Keratinocyte (primary cell): ENCODE measurements at regions not wholly inside any gene's neighbourhood (a gene's known extent, or its start where the extent isn't known, plus 50 kb on each side); places are given as distances from the start of the nearest gene placed in this dataset.

ENCODE experiments used
- DNase-seq: peaks from one replicate; pipeline ENCODE4 v3.0.0-alpha.2; 2011; ENCODE audit warnings: low read depth, missing footprints, low spot score
- FAIRE-seq: peaks from 2 replicates; lab custom pipeline; 2011; peaks lifted over from hg19 to GRCh38; lab: Jason Lieb, UNC
- H2AFZ ChIP-seq: 2 replicates; pipeline ENCODE4 v1.6.0; 2012; ENCODE audit warnings: low read length, control low read depth, inconsistent platforms; ENCODE audit not compliant: control insufficient read depth
- H3K27ac ChIP-seq: 2 replicates; pipeline ENCODE4 v1.5.1; 2011; ENCODE audit warnings: low read length; ENCODE audit not compliant: control insufficient read depth, insufficient read depth
- H3K27me3 ChIP-seq: 3 replicates; pipeline ENCODE4 v1.6.0; 2011; ENCODE audit warnings: low read length; ENCODE audit not compliant: control insufficient read depth, insufficient read depth; ENCODE audit errors: extremely low read depth
- H3K36me3 ChIP-seq, 2 experiments: 2 replicates in 1 of 2; 3 replicates in 1 of 2; pipeline ENCODE4 v1.5.1; 2011; ENCODE audit warnings: low read length in 2 of 2, mild to moderate bottlenecking in 1 of 2; ENCODE audit not compliant: control insufficient read depth in 2 of 2, insufficient read depth in 2 of 2; ENCODE audit errors: extremely low read depth in 1 of 2
- H3K4me1 ChIP-seq: 3 replicates; pipeline ENCODE4 v1.5.1; 2011; ENCODE audit warnings: low read length; ENCODE audit not compliant: control insufficient read depth, insufficient read depth; ENCODE audit errors: extremely low read depth
- H3K4me2 ChIP-seq: 3 replicates; pipeline ENCODE4 v1.6.0; 2011; ENCODE audit warnings: low read depth, low read length; ENCODE audit not compliant: control insufficient read depth, insufficient read depth; ENCODE audit errors: extremely low read depth
- H3K4me3 ChIP-seq, 3 experiments: fragments of 200-600 bp in 1 of 3; sonication (generic) in 1 of 3; 2 replicates in 2 of 3; 3 replicates in 1 of 3; pipeline ENCODE4 v1.5.1; 2011 to 2016; ENCODE audit warnings: low read length in 3 of 3, mild to moderate bottlenecking in 3 of 3, control low read depth in 2 of 3, inconsistent platforms in 1 of 3, low read depth in 1 of 3, mixed read lengths in 1 of 3, mixed run types in 1 of 3, moderate library complexity in 1 of 3; ENCODE audit not compliant: control insufficient read depth in 2 of 3, insufficient read depth in 2 of 3; ENCODE audit errors: extremely low read depth in 1 of 3
- H3K79me2 ChIP-seq: 2 replicates; pipeline ENCODE4 v1.6.0; 2012; ENCODE audit warnings: low read length; ENCODE audit not compliant: control insufficient read depth, insufficient read depth
- H3K9ac ChIP-seq: 3 replicates; pipeline ENCODE4 v1.6.0; 2011; ENCODE audit warnings: low read length; ENCODE audit not compliant: control insufficient read depth, insufficient read depth; ENCODE audit errors: extremely low read depth
- H3K9me1 ChIP-seq: 3 replicates; pipeline ENCODE4 v1.6.0; 2011; ENCODE audit warnings: low read length; ENCODE audit not compliant: control insufficient read depth, insufficient read depth; ENCODE audit errors: extremely low read depth
- H3K9me3 ChIP-seq: 2 replicates; pipeline ENCODE4 v1.5.1; 2012; ENCODE audit warnings: low read depth, low read length; ENCODE audit not compliant: control insufficient read depth
- H4K20me1 ChIP-seq: 3 replicates; pipeline ENCODE4 v1.6.0; 2011; ENCODE audit warnings: low read length; ENCODE audit not compliant: control insufficient read depth, insufficient read depth; ENCODE audit errors: extremely low read depth
- EZH2 ChIP-seq: IDR thresholded peaks from one replicate; pipeline ENCODE4 v1.6.1; 2012; ENCODE audit warnings: inconsistent platforms, mild to moderate bottlenecking, low read length, moderate library complexity
- dilution Hi-C: fragments of 300-500 bp; cut with MboI; formaldehyde crosslinking; loops from one replicate; pipeline ENCODE4 v1.7.0; 2020; ENCODE audit warnings: low sequenced_read_pairs; ENCODE audit not compliant: extremely low pct_ligation_motif_present
- TF ChIP-seq, protein P1 (sequence below), 3 experiments: IDR thresholded peaks in 1 of 3; conservative IDR thresholded peaks in 1 of 3; optimal IDR thresholded peaks in 1 of 3; 2 replicates in 2 of 3; 3 replicates in 1 of 3; pipeline versions ENCODE3 to v1.5.1; 2011; ENCODE audit warnings: low read length in 3 of 3, mild to moderate bottlenecking in 3 of 3, moderate library complexity in 2 of 3, control low read depth in 1 of 3, inconsistent platforms in 1 of 3; ENCODE audit not compliant: insufficient read depth in 2 of 3; ENCODE audit errors: extremely low read depth in 1 of 3

DNA sequence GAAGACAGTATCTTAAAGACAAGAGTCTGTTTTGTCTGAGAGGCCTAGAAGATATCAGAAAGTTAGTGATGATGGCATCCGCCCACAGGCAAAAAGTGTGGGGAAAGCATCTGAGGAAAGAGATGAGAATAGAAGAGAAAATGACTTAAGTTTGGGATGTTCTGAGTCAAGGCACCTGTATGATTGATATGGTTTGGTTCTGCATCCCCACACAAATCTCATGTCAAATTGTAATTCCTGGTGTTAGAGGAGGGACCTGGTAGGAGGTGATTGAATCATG is 568.2 kb upstream of the MGMT start:
- Histone ChIP-seq H2AFZ (no peak overlapping the region), H3K79me2 (no peaks in the 10 kb centered on the region), H3K36me3 (no peaks in the 10 kb centered on the region), H3K4me3 (no peak overlapping the region), H3K4me2 (no peak overlapping the region), H4K20me1 (no peaks in the 10 kb centered on the region), H3K9ac (no peak overlapping the region), H3K9me1 (no peaks in the 10 kb centered on the region), H3K9me3 (no peaks in the 10 kb centered on the region), H3K27me3 (no peaks in the 10 kb centered on the region), H3K27ac (no peak overlapping the region), H3K4me1 (peaks cover 2% of the 10 kb centered on the region)
- DNase-seq, result no peak
- no peak for FAIRE-seq
- dilution Hi-C loops, result no loop called here
- TF ChIP-seq, protein P1, sequence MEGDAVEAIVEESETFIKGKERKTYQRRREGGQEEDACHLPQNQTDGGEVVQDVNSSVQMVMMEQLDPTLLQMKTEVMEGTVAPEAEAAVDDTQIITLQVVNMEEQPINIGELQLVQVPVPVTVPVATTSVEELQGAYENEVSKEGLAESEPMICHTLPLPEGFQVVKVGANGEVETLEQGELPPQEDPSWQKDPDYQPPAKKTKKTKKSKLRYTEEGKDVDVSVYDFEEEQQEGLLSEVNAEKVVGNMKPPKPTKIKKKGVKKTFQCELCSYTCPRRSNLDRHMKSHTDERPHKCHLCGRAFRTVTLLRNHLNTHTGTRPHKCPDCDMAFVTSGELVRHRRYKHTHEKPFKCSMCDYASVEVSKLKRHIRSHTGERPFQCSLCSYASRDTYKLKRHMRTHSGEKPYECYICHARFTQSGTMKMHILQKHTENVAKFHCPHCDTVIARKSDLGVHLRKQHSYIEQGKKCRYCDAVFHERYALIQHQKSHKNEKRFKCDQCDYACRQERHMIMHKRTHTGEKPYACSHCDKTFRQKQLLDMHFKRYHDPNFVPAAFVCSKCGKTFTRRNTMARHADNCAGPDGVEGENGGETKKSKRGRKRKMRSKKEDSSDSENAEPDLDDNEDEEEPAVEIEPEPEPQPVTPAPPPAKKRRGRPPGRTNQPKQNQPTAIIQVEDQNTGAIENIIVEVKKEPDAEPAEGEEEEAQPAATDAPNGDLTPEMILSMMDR (optimal IDR thresholded peaks at IDR 0.05 in 1 of 3, IDR thresholded peaks at IDR 0.05 in 1 of 3, conservative IDR thresholded peaks at IDR 0.05 in 1 of 3; ENCODE audit: extremely low read depth in 1 of 3, insufficient read depth in 2 of 3, low read length in 3 of 3), result no peak
- TF ChIP-seq EZH2, result no peak

DNA sequence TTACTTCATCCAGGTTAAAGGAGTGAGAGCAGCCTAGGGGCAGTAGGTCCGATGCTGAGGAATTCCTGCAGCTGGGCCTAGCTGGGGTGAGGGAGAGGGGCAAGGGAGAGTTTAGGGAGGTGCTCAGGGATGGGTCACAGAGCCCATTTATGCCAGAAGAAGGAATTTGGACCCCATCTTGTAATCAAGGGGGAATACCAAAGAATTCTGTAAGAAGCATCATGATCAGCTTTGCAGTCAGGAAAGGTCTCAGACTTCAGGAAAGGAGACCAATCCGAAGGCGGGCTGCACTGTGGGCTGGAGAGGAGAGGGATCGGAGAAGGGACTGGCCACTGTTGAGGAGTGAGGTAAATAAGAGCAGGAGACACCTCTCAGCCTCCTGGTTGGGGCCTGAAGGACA is 566.6 kb upstream of the MGMT start:
- Histone ChIP-seq H3K4me3 (no peak overlapping the region), H3K4me2 (no peak overlapping the region), H2AFZ (no peak overlapping the region), H3K79me2 (no peaks in the 10 kb centered on the region), H3K9me3 (no peaks in the 10 kb centered on the region), H3K36me3 (no peaks in the 10 kb centered on the region), H3K4me1 (peaks cover 2% of the 10 kb centered on the region), H3K9me1 (no peaks in the 10 kb centered on the region), H4K20me1 (no peaks in the 10 kb centered on the region), H3K27me3 (no peaks in the 10 kb centered on the region), H3K27ac (no peak overlapping the region), H3K9ac (no peak overlapping the region)
- FAIRE-seq (no peak), DNase-seq (no peak)
- dilution Hi-C loops, result no loop called here
- no peak for TF ChIP-seq EZH2
- TF ChIP-seq, protein P1 (optimal IDR thresholded peaks at IDR 0.05 in 1 of 3, IDR thresholded peaks at IDR 0.05 in 1 of 3, conservative IDR thresholded peaks at IDR 0.05 in 1 of 3; ENCODE audit: extremely low read depth in 1 of 3, insufficient read depth in 2 of 3, low read length in 3 of 3), result no peak
